GM23338 (cell line): ENCODE measurements at regions not wholly inside any gene's neighbourhood (a gene's known extent, or its start where the extent isn't known, plus 50 kb on each side); places are given as distances from the start of the nearest gene placed in this dataset.

Experiments
- CREB1 ChIP-seq: fragments of 250-450 bp; sonication (Bioruptor Pico); IDR thresholded peaks from 2 replicates; pipeline ENCODE4 v1.5.0; 2020; ENCODE audit warnings: low read depth, mild to moderate bottlenecking, moderate library complexity
- EZH2 ChIP-seq: fragments of 200-600 bp; sonication (generic); IDR thresholded peaks from one replicate; pipeline ENCODE4 v1.8.0; 2017; ENCODE audit warnings: antibody characterized with exemption, mild to moderate bottlenecking, low read depth; ENCODE audit not compliant: unreplicated experiment
- EZH2phosphoT487 ChIP-seq: fragments of 200-600 bp; sonication (generic); IDR thresholded peaks from one replicate; pipeline ENCODE4 v1.8.1; 2018; ENCODE audit warnings: antibody characterized with exemption; ENCODE audit not compliant: unreplicated experiment
- JUNB ChIP-seq: IDR thresholded peaks from one replicate; pipeline ENCODE4 v1.6.1; 2016; ENCODE audit warnings: antibody characterized with exemption; ENCODE audit not compliant: unreplicated experiment
- NANOG ChIP-seq: IDR thresholded peaks from 2 replicates; pipeline ENCODE4 v1.6.1; 2016; ENCODE audit warnings: antibody characterized with exemption, borderline replicate concordance
- POLR2AphosphoS5 ChIP-seq: IDR thresholded peaks from 2 replicates; pipeline ENCODE4 v1.6.1; 2016; ENCODE audit warnings: antibody characterized with exemption, low read depth
- STAT1 ChIP-seq: IDR thresholded peaks from one replicate; pipeline ENCODE4 v1.6.1; 2016; ENCODE audit warnings: antibody characterized with exemption; ENCODE audit not compliant: unreplicated experiment
- ZNF114 ChIP-seq: fragments of 250-450 bp; sonication (Bioruptor Pico); IDR thresholded peaks from 2 replicates; pipeline ENCODE4 v1.5.0; 2020; ENCODE audit warnings: mild to moderate bottlenecking, moderate library complexity
- ZNF331 ChIP-seq: fragments of 250-450 bp; sonication (Bioruptor Pico); IDR thresholded peaks from 2 replicates; pipeline ENCODE4 v1.5.0; 2020; ENCODE audit warnings: low read depth, mild to moderate bottlenecking, moderate library complexity
- ZNF462 ChIP-seq: fragments of 250-450 bp; sonication (Bioruptor Pico); IDR thresholded peaks from 2 replicates; pipeline ENCODE4 v1.5.0; 2020; ENCODE audit warnings: mild to moderate bottlenecking, moderate library complexity
- TF ChIP-seq, protein P1 (sequence below), 2 experiments: fragments of 200-600 bp in 1 of 2; sonication (generic) in 1 of 2; conservative IDR thresholded peaks; 2 replicates each; pipeline versions ENCODE4 v1.5.1 to v1.6.1; 2016 to 2017; ENCODE audit warnings: antibody characterized with exemption in 2 of 2, low read depth in 2 of 2, mild to moderate bottlenecking in 2 of 2, moderate library complexity in 1 of 2
- TF ChIP-seq, protein P2 (sequence below): IDR thresholded peaks from one replicate; pipeline ENCODE4 v1.6.1; 2018; ENCODE audit warnings: antibody characterized with exemption; ENCODE audit not compliant: unreplicated experiment

GRCh38 chr10:131444862-131445461 lies 133.4 kb upstream of the TCERG1L start:
- TF ChIP-seq, protein P1, sequence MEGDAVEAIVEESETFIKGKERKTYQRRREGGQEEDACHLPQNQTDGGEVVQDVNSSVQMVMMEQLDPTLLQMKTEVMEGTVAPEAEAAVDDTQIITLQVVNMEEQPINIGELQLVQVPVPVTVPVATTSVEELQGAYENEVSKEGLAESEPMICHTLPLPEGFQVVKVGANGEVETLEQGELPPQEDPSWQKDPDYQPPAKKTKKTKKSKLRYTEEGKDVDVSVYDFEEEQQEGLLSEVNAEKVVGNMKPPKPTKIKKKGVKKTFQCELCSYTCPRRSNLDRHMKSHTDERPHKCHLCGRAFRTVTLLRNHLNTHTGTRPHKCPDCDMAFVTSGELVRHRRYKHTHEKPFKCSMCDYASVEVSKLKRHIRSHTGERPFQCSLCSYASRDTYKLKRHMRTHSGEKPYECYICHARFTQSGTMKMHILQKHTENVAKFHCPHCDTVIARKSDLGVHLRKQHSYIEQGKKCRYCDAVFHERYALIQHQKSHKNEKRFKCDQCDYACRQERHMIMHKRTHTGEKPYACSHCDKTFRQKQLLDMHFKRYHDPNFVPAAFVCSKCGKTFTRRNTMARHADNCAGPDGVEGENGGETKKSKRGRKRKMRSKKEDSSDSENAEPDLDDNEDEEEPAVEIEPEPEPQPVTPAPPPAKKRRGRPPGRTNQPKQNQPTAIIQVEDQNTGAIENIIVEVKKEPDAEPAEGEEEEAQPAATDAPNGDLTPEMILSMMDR (conservative IDR thresholded peaks at IDR 0.05; ENCODE audit: low read depth in 2 of 2): no peak
- TF ChIP-seq EZH2: no peak
- no peak for TF ChIP-seq POLR2AphosphoS5
- TF ChIP-seq CREB1 (CRISPR knock-in tag): no peak
- TF ChIP-seq, protein P2, sequence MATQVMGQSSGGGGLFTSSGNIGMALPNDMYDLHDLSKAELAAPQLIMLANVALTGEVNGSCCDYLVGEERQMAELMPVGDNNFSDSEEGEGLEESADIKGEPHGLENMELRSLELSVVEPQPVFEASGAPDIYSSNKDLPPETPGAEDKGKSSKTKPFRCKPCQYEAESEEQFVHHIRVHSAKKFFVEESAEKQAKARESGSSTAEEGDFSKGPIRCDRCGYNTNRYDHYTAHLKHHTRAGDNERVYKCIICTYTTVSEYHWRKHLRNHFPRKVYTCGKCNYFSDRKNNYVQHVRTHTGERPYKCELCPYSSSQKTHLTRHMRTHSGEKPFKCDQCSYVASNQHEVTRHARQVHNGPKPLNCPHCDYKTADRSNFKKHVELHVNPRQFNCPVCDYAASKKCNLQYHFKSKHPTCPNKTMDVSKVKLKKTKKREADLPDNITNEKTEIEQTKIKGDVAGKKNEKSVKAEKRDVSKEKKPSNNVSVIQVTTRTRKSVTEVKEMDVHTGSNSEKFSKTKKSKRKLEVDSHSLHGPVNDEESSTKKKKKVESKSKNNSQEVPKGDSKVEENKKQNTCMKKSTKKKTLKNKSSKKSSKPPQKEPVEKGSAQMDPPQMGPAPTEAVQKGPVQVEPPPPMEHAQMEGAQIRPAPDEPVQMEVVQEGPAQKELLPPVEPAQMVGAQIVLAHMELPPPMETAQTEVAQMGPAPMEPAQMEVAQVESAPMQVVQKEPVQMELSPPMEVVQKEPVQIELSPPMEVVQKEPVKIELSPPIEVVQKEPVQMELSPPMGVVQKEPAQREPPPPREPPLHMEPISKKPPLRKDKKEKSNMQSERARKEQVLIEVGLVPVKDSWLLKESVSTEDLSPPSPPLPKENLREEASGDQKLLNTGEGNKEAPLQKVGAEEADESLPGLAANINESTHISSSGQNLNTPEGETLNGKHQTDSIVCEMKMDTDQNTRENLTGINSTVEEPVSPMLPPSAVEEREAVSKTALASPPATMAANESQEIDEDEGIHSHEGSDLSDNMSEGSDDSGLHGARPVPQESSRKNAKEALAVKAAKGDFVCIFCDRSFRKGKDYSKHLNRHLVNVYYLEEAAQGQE: no peak
- no peak for TF ChIP-seq EZH2phosphoT487
- TF ChIP-seq JUNB: no peak
- TF ChIP-seq ZNF331: no peak
- no peak for TF ChIP-seq ZNF114 (CRISPR knock-in tag)
- TF ChIP-seq STAT1: no peak
- TF ChIP-seq ZNF462 (CRISPR knock-in tag): no peak
- TF ChIP-seq NANOG: no peak
